Stomach (tissue), 4 donors: ENCODE measurements at regions not wholly inside any gene's neighbourhood (a gene's known extent, or its start where the extent isn't known, plus 50 kb on each side); places are given as distances from the start of the nearest gene placed in this dataset.

Source experiments
- CTCF ChIP-seq, 7 experiments: fragments of 450-650 bp in 4 of 7; fragments of 200-600 bp in 3 of 7; sonication (generic) in 3 of 7; IDR thresholded peaks; one replicate each; pipeline ENCODE4 v1.5.1; 2016 to 2019; ENCODE audit warnings: antibody characterized with exemption in 7 of 7, control low read depth in 2 of 7, mild to moderate bottlenecking in 1 of 7
- EP300 ChIP-seq: sonication (generic); formaldehyde crosslinking; IDR thresholded peaks from one replicate; pipeline ENCODE4 v1.6.1; 2017; ENCODE audit warnings: antibody characterized with exemption
- POLR2A ChIP-seq, 4 donors: fragments of 450-650 bp; IDR thresholded peaks; one replicate each; pipeline ENCODE4 v1.6.1; 2016; ENCODE audit warnings: antibody characterized with exemption in 4 of 4, control low read depth in 2 of 4, mild to moderate bottlenecking in 1 of 4, moderate library complexity in 1 of 4

GRCh38 chr6:99821164-99821563 is 172.9 kb downstream of the MCHR2 start:
- TF ChIP-seq CTCF (IDR thresholded peaks at IDR 0.05), result no peak
- TF ChIP-seq EP300, result no peak
- TF ChIP-seq POLR2A (IDR thresholded peaks at IDR 0.05), result no peak
